ENCODE measurements at regions not wholly inside any gene's neighbourhood (a gene's known extent, or its start where the extent isn't known, plus 50 kb on each side); places are given as distances from the start of the nearest gene placed in this dataset.

DNA sequence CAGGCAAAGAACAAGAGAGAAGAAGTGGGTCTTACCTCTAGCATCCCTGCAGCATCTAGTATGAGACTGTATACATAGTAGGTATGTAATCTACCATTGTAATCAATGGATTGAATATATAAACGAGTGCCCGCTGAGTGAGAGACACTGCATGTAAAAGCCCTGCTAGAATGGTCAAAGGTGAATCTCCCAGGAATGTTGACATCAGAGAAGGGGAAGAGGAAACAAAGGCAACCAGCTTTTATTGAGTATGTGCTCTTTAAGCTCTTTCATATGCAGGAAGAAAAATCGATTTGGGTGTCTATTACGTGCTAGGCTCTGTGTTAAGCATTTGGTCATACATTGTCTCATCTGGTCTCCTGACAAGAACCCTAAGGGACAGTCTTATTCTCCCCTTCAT is 91.9 kb upstream of the KLHL13 start:
- TF ChIP-seq CTCF (IDR thresholded peaks at IDR 0.05; ENCODE audit: insufficient read depth, low read depth, low read length) (no peak), EZH2 (IDR thresholded peaks at IDR 0.05; ENCODE audit: insufficient read depth, low read length) (no peak)
